Stimulated activated effector memory CD8-positive, alpha-beta T cell treated with anti-CD3 and anti-CD28 coated beads, Interleukin-12 subunit alpha, Interleukin-12 subunit beta, amount 100 ng/mL, for 72 hours (primary cell): ENCODE measurements at regions not wholly inside any gene's neighbourhood (a gene's known extent, or its start where the extent isn't known, plus 50 kb on each side); places are given as distances from the start of the nearest gene placed in this dataset.
"Not testable (repeated sequence)": the region's sequence is repeated elsewhere in the genome, so short reads cannot be mapped to it uniquely, and the experiment has no call there.

Experiments
- ATAC-seq: fragments of 150-1000 bp; cut with Tn5 transposase; 2 replicates; pipeline ENCODE4 v1.10.0; 2021
- DNase-seq, 2 donors: peaks; one replicate each; pipeline ENCODE4 v3.0.0; 2021 to 2022; ENCODE audit warnings: low spot score in 2 of 2
- H3K27ac Mint-ChIP-seq: one replicate; pipeline ENCODE4 v1.8.0; 2022; ENCODE audit warnings: mild to moderate bottlenecking, mixed read lengths
- H3K36me3 Mint-ChIP-seq: one replicate; pipeline ENCODE4 v1.8.0; 2022; ENCODE audit warnings: mild to moderate bottlenecking, mixed read lengths
- H3K4me1 Mint-ChIP-seq: one replicate; pipeline ENCODE4 v1.8.0; 2022; ENCODE audit warnings: mixed read lengths
- H3K4me3 Mint-ChIP-seq: one replicate; pipeline ENCODE4 v1.8.0; 2022; ENCODE audit warnings: mild to moderate bottlenecking, mixed read lengths
- H3K9me3 Mint-ChIP-seq: one replicate; pipeline ENCODE4 v1.8.0; 2022; ENCODE audit warnings: mixed read lengths

GRCh38 chr16:60200161-60200560, 1466.0 kb upstream of the GOT2 start:
- Mint-ChIP-seq H3K4me3 (no peak overlapping the region), H3K9me3 (peaks cover 19% of the 10 kb centered on the region), H3K36me3 (no peaks in the 10 kb centered on the region), H3K4me1 (no peaks in the 10 kb centered on the region), H3K27ac (no peak overlapping the region)
- DNase-seq (no peak), ATAC-seq (no peak)

GRCh38 chr16:60199150-60199549, 1465.0 kb upstream of the GOT2 start:
- DNase-seq (no peak), ATAC-seq (no peak)
- no peak overlapping the region for H3K4me3 Mint-ChIP-seq
- H3K4me1 Mint-ChIP-seq = no peaks in the 10 kb centered on the region
- no peaks in the 10 kb centered on the region for H3K36me3 Mint-ChIP-seq
- no peak overlapping the region for H3K27ac Mint-ChIP-seq
- H3K9me3 Mint-ChIP-seq = peaks cover 19% of the 10 kb centered on the region

- no peak for DNase-seq
- H3K27ac Mint-ChIP-seq = no peak overlapping the region
- no peak for ATAC-seq
These were observed 1447.4 kb upstream of the GOT2 start for GRCh38 chr16:60181536-60181935.

DNA sequence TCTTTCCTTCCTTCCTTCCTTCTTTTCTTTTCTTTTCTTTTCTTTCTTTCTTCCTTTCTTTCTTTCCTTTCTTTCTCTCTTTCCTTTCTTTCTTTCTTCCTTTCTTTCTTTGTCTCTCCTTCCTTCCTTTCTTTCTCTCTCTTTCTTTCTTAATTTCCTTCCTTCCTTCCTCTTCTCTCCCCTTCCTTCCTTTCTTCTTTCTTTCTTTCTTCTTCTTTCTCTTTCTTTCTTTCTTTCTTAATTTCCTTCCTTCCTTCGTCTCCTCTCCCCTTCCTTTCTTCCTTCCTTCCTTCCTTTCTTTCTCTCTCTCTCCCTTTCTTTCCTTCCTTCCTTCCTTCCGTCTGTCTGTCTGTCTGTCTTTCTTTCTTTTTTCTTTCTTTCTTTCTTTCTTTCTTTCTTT, 1446.5 kb upstream of the GOT2 start:
- ATAC-seq (no peak), DNase-seq (no peak)
- Mint-ChIP-seq H3K9me3 (peaks cover 30% of the 10 kb centered on the region), H3K4me3 (no peak overlapping the region), H3K36me3 (no peaks in the 10 kb centered on the region), H3K4me1 (no peaks in the 10 kb centered on the region), H3K27ac (no peak overlapping the region)

More at GRCh38 chr16:60181536-60181935, 1447.4 kb upstream of the GOT2 start:
- H3K9me3 Mint-ChIP-seq = peaks cover 29% of the 10 kb centered on the region
- no peaks in the 10 kb centered on the region for H3K4me1 Mint-ChIP-seq
- H3K4me3 Mint-ChIP-seq = no peak overlapping the region
- no peaks in the 10 kb centered on the region for H3K36me3 Mint-ChIP-seq

- Mint-ChIP-seq H3K4me1 (no peaks in the 10 kb centered on the region), H3K36me3 (no peaks in the 10 kb centered on the region), H3K9me3 (peaks cover 26% of the 10 kb centered on the region), H3K4me3 (no peak overlapping the region), H3K27ac (no peak overlapping the region)
- ATAC-seq (no peak), DNase-seq (no peak)
These were observed 1436.1 kb upstream of the GOT2 start for GRCh38 chr16:60170196-60170595.

DNA sequence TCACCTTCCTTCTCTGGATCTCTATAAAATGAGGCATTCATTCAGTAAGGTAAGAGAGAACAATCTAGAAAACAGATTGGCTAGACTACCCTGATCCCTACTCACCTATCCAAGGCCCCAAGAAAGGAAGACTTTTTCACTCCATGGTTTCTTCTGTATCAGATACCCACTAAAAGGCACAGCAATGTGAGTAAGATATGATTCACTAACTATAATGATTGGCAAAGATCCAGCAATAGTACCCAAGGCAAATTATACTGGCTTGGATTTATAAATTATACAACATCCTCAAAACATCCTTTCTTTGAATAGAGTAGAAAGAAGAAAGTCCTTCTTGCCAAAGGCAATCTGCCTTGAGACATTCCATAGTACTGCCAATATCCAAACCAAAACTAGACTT, 1432.0 kb upstream of the GOT2 start:
- Mint-ChIP-seq H3K4me1 (no peaks in the 10 kb centered on the region), H3K4me3 (no peak overlapping the region), H3K36me3 (no peaks in the 10 kb centered on the region), H3K27ac (no peak overlapping the region), H3K9me3 (peaks cover 16% of the 10 kb centered on the region)
- ATAC-seq (no peak), DNase-seq (no peak)

- DNase-seq (no peak), ATAC-seq (no peak)
- H3K4me3 Mint-ChIP-seq = no peak overlapping the region
- no peaks in the 10 kb centered on the region for H3K4me1 Mint-ChIP-seq
- no peak overlapping the region for H3K27ac Mint-ChIP-seq
- peaks cover 21% of the 10 kb centered on the region for H3K9me3 Mint-ChIP-seq
- H3K36me3 Mint-ChIP-seq = no peaks in the 10 kb centered on the region
These were observed 1417.9 kb upstream of the GOT2 start for GRCh38 chr16:60151987-60152386.

GRCh38 chr16:60150907-60151306, 1416.8 kb upstream of the GOT2 start:
- Mint-ChIP-seq H3K36me3 (no peaks in the 10 kb centered on the region), H3K9me3 (peaks cover 21% of the 10 kb centered on the region), H3K4me1 (no peaks in the 10 kb centered on the region), H3K4me3 (no peak overlapping the region), H3K27ac (no peak overlapping the region)
- ATAC-seq (no peak), DNase-seq (no peak)

- Mint-ChIP-seq H3K36me3 (no peaks in the 10 kb centered on the region), H3K4me1 (no peaks in the 10 kb centered on the region)
- no peak for ATAC-seq
These were observed 1409.2 kb upstream of the GOT2 start for GRCh38 chr16:60143348-60143705.

DNA sequence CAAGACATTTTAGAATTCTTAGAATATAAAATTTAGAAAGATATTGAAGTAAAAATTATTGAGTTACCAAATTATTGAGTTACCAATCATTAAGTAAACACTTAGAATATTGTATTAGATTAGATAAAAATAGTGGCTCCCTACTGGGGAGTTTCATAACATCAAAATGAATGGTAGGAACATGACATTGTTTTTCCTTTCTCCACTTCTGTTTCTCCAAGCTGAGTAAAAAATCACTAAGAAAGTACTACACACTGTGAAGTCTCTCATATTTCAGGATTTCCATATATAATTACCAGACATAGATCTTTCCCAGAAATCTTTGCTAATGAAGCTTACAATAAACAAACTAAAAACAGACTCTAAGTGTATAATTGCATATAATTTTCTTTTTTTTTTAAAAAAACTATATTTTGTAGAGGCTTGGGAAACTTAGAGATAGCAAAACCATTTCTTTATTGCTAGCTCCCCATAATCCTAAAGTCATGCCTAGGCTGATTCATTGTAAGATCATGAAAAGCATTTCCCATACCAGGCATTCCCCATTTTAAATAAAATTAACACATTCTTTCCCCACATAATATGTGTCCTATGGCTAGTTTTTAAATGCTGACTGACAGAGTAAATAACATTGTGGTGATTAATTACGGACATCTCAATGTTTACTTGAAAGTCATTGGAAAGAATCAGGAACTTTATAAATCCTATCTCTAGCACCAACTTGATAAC, 1408.7 kb upstream of the GOT2 start:
- DNase-seq = no peak
- Mint-ChIP-seq H3K27ac (no peak overlapping the region), H3K4me1 (no peaks in the 10 kb centered on the region), H3K9me3 (peaks cover 23% of the 10 kb centered on the region), H3K36me3 (no peaks in the 10 kb centered on the region), H3K4me3 (no peak overlapping the region)
- ATAC-seq = no peak

More at GRCh38 chr16:60143348-60143705, 1409.2 kb upstream of the GOT2 start:
- no peak overlapping the region for H3K4me3 Mint-ChIP-seq
- H3K9me3 Mint-ChIP-seq = peaks cover 19% of the 10 kb centered on the region
- DNase-seq = no peak
- H3K27ac Mint-ChIP-seq = no peak overlapping the region

GRCh38 chr16:60137891-60138290, 1403.8 kb upstream of the GOT2 start:
- H3K27ac Mint-ChIP-seq = no peak overlapping the region
- no peaks in the 10 kb centered on the region for H3K36me3 Mint-ChIP-seq
- DNase-seq (no peak), ATAC-seq (no peak)
- H3K4me1 Mint-ChIP-seq = no peaks in the 10 kb centered on the region
- H3K4me3 Mint-ChIP-seq = no peak overlapping the region
- peaks cover 32% of the 10 kb centered on the region for H3K9me3 Mint-ChIP-seq

DNA sequence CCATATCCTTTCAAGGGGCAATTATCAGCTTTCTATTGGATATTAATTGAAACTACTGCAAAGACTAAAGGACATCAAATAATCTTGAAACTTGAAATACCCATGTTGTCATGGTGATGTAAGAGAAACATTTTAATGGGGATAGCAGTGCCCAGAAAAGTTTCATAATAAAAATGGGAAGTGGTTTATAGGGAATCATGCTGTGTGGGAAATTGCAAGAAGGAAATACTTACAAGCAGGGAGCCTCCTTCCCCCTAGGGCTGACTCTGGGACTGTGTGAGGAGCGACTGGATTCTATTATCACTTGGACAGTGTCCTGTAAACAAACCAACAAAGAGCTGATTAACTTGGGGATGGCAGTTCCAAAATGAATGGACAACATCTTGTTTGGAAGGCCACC, 1393.1 kb upstream of the GOT2 start:
- H3K36me3 Mint-ChIP-seq = no peaks in the 10 kb centered on the region
- H3K4me3 Mint-ChIP-seq = no peak overlapping the region
- no peaks in the 10 kb centered on the region for H3K4me1 Mint-ChIP-seq
- ATAC-seq (no peak), DNase-seq (no peak)
- peaks cover 10% of the 10 kb centered on the region for H3K9me3 Mint-ChIP-seq
- H3K27ac Mint-ChIP-seq = no peak overlapping the region

DNA sequence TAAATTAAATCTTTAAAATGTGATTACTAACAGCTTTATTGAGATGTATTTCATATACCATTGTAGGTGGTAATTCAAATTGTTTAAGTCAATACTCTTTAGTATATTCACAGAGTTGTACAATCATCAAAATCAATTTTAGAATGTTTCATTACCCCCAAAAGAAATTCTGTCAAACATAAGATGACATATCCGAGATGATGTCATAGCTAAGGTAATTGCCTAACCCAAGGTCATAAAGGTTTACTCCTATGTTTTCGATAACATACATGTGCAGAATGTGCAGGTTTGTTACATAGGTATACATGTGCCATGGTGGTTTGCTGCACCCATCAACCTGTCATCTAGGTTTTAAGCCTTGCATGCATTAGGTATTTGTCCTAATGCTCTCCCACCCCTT, 1392.0 kb upstream of the GOT2 start:
- H3K27ac Mint-ChIP-seq, DNase-seq, H3K4me1 Mint-ChIP-seq, ATAC-seq, H3K4me3 Mint-ChIP-seq, H3K36me3 Mint-ChIP-seq: not testable (repeated sequence)
- peaks cover 10% of the 10 kb centered on the region for H3K9me3 Mint-ChIP-seq

DNA sequence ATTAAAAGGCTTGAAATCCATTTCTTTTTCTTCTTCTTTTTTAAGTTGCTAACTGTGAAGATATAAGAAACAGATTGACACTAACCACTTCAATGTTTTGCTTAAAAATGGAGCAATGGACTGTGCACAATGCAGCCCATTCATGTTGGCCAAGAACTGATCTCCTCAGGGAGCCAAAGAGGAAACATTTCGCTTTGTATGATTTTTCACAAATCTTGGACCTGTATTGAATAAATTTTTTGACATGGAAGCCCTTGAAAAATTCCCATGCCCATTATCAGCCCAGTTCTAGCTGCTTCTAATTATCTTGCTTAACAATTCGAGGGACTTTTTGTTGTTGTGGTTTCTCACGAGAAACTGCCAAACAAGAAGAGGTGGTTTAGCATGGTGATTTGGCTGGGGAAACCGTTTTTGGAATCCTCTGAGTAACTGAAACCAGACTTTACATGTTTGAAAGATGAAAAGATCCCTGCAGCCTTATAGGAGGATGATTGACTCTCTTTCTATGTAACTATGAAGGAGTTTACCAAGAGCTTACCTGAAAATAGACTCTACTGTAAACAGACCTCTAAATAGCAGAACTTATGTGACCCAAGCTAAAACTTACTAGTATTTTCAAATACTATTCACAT, 1389.4 kb upstream of the GOT2 start:
- peaks cover 13% of the 10 kb centered on the region for H3K9me3 Mint-ChIP-seq
- H3K4me3 Mint-ChIP-seq = no peak overlapping the region
- ATAC-seq = no peak
- H3K36me3 Mint-ChIP-seq = no peaks in the 10 kb centered on the region
- H3K27ac Mint-ChIP-seq = no peak overlapping the region
- no peaks in the 10 kb centered on the region for H3K4me1 Mint-ChIP-seq
- no peak for DNase-seq

- DNase-seq (no peak), ATAC-seq (no peak)
- Mint-ChIP-seq H3K4me3 (no peak overlapping the region), H3K9me3 (peaks cover 26% of the 10 kb centered on the region), H3K4me1 (no peaks in the 10 kb centered on the region), H3K27ac (no peak overlapping the region), H3K36me3 (no peaks in the 10 kb centered on the region)
These were observed 1386.5 kb upstream of the GOT2 start for GRCh38 chr16:60120586-60120985.

DNA sequence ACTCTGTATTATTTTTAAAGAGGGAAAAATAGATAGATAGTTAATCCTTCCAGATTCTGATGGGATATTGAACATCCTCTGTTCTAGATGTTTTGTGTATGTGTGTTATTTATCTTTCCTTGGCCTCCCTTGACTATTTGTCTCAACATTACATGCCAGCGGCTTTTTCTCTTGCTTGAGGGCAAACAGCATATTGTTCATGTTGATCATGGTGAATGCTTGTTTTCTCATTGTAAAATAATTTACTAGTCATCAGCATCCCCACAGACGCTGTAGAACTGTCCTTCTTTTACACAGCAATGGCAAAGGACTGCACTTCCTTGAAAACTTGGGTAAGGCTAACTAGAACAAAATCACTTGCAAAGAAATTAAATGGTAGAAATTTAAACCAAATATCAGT, 1376.4 kb upstream of the GOT2 start:
- H3K9me3 Mint-ChIP-seq = peaks cover 19% of the 10 kb centered on the region
- no peak for ATAC-seq
- H3K27ac Mint-ChIP-seq = no peak overlapping the region
- H3K36me3 Mint-ChIP-seq = no peaks in the 10 kb centered on the region
- no peaks in the 10 kb centered on the region for H3K4me1 Mint-ChIP-seq
- H3K4me3 Mint-ChIP-seq = no peak overlapping the region
- DNase-seq = no peak
